ENCODE measurements at regions not wholly inside any gene's neighbourhood (a gene's known extent, or its start where the extent isn't known, plus 50 kb on each side); places are given as distances from the start of the nearest gene placed in this dataset.

- no peaks in the 10 kb centered on the region for H3K36me3 ChIP-seq
- H3K27ac ChIP-seq, result no peak overlapping the region
Measured at GRCh38 chr22:22742641-22743040, 98.2 kb downstream of the GGTLC2 start.

GRCh38 chr22:22743128-22743760 is 98.8 kb downstream of the GGTLC2 start:
- Histone ChIP-seq H3K27ac (no peak overlapping the region), H3K9me3 (no peaks in the 10 kb centered on the region), H3K36me3 (no peaks in the 10 kb centered on the region), H3K27me3 (no peaks in the 10 kb centered on the region), H3K4me1 (no peaks in the 10 kb centered on the region), H3K4me3 (no peak overlapping the region)
- no peak for DNase-seq (ENCODE audit: low spot score in 2 of 2)
- no peak for TF ChIP-seq CTCF (IDR thresholded peaks at IDR 0.05)
- intact Hi-C loops (cut with DNase I), result no loop called here

More at GRCh38 chr22:22742641-22743040, 98.2 kb downstream of the GGTLC2 start:
- Histone ChIP-seq H3K4me3 (no peak overlapping the region), H3K9me3 (no peaks in the 10 kb centered on the region), H3K4me1 (no peaks in the 10 kb centered on the region), H3K27me3 (no peaks in the 10 kb centered on the region)
- TF ChIP-seq CTCF (IDR thresholded peaks at IDR 0.05), result no peak
- intact Hi-C loops (cut with DNase I), result no loop called here
- no peak for DNase-seq (ENCODE audit: low spot score in 2 of 2)

- Histone ChIP-seq H3K4me3 (no peak overlapping the region), H3K27me3 (no peaks in the 10 kb centered on the region), H3K4me1 (no peaks in the 10 kb centered on the region), H3K36me3 (no peaks in the 10 kb centered on the region), H3K9me3 (no peaks in the 10 kb centered on the region), H3K27ac (no peak overlapping the region)
- DNase-seq (ENCODE audit: low spot score in 2 of 2), result no peak
- TF ChIP-seq CTCF (IDR thresholded peaks at IDR 0.05), result no peak
- intact Hi-C loops (cut with DNase I), result no loop called here
Measured at GRCh38 chr22:22744412-22745224, 100.2 kb downstream of the GGTLC2 start.

GRCh38 chr22:22745225-22746060 is 101.0 kb downstream of the GGTLC2 start:
- intact Hi-C loops (cut with DNase I), result no loop called here
- DNase-seq (ENCODE audit: low spot score in 2 of 2), result no peak
- no peaks in the 10 kb centered on the region for H3K4me1 ChIP-seq
- H3K27ac ChIP-seq, result no peak overlapping the region
- no peaks in the 10 kb centered on the region for H3K9me3 ChIP-seq
- no peaks in the 10 kb centered on the region for H3K36me3 ChIP-seq
- H3K4me3 ChIP-seq, result no peak overlapping the region
- H3K27me3 ChIP-seq, result no peaks in the 10 kb centered on the region
- peak in 1 of 3 experiments; percentile 22 for TF ChIP-seq CTCF (IDR thresholded peaks at IDR 0.05)

- H3K4me1 ChIP-seq, result no peaks in the 10 kb centered on the region
- H3K36me3 ChIP-seq, result no peaks in the 10 kb centered on the region
- H3K4me3 ChIP-seq, result no peak overlapping the region
- no peak for DNase-seq (ENCODE audit: low spot score in 2 of 2)
- H3K27ac ChIP-seq, result no peak overlapping the region
- H3K9me3 ChIP-seq, result no peaks in the 10 kb centered on the region
- no peak for TF ChIP-seq CTCF (IDR thresholded peaks at IDR 0.05)
- intact Hi-C loops (cut with DNase I), result no loop called here
- H3K27me3 ChIP-seq, result no peaks in the 10 kb centered on the region
Measured at GRCh38 chr22:22746061-22746962, 101.9 kb downstream of the GGTLC2 start.

All from ascending aorta (tissue), 2 donors.